H1 (cell line): ENCODE measurements at regions not wholly inside any gene's neighbourhood (a gene's known extent, or its start where the extent isn't known, plus 50 kb on each side); places are given as distances from the start of the nearest gene placed in this dataset.

Source experiments
- CTCF ChIA-PET: fragments of 300-600 bp; sonication (Branson Sonifier 250); formaldehyde crosslinking; loops from one replicate; lab custom pipeline; 2021; ENCODE audit not compliant: partially characterized antibody; lab: Charles Lee
- POLR2A ChIA-PET: fragments of 300-600 bp; sonication (Branson Sonifier 250); formaldehyde crosslinking; loops from one replicate; lab custom pipeline; 2021; ENCODE audit warnings: inconsistent platforms; ENCODE audit not compliant: partially characterized antibody; lab: Charles Lee
- DNase-seq, 2 experiments: peaks; one replicate each; pipeline versions ENCODE4 v3.0.0 to v3.0.0-alpha.2; 2010 to 2022; ENCODE audit warnings: low spot score in 2 of 2, low read depth in 1 of 2, mixed read lengths in 1 of 2
- FAIRE-seq: peaks from 2 replicates; lab custom pipeline; 2011; peaks lifted over from hg19 to GRCh38; lab: Jason Lieb, UNC
- H2AFZ ChIP-seq: 2 replicates; pipeline ENCODE4 v1.8.1; 2012; ENCODE audit warnings: low read length, inconsistent platforms
- H2AK5ac ChIP-seq: 2 replicates; pipeline ENCODE4 v1.6.1; 2013; ENCODE audit warnings: low read depth, low read length
- H2BK120ac ChIP-seq: replicated peaks from 2 replicates; pipeline ENCODE3; 2013; ENCODE audit warnings: low read depth, low read length, inconsistent platforms
- H2BK12ac ChIP-seq: 2 replicates; pipeline ENCODE4 v1.6.1; 2013; ENCODE audit warnings: low read depth, low read length
- H2BK15ac ChIP-seq: 2 replicates; pipeline ENCODE4 v1.6.1; 2013; ENCODE audit warnings: low read length
- H2BK20ac ChIP-seq: 2 replicates; pipeline ENCODE4 v1.6.1; 2013; ENCODE audit warnings: low read length
- H2BK5ac ChIP-seq: 2 replicates; pipeline ENCODE4 v1.6.1; 2013; ENCODE audit warnings: low read depth, low read length
- H3K14ac ChIP-seq: 2 replicates; pipeline ENCODE4 v1.6.1; 2013; ENCODE audit warnings: inconsistent platforms; ENCODE audit not compliant: insufficient read length
- H3K18ac ChIP-seq: 2 replicates; pipeline ENCODE4 v1.6.1; 2013; ENCODE audit warnings: low read length; ENCODE audit errors: extremely low read depth
- H3K23ac ChIP-seq: 2 replicates; pipeline ENCODE4 v1.6.1; 2013; ENCODE audit warnings: inconsistent platforms; ENCODE audit not compliant: insufficient read length
- H3K23me2 ChIP-seq: 2 replicates; pipeline ENCODE4 v1.6.1; 2013; ENCODE audit warnings: low read depth, low read length
- H3K27ac ChIP-seq: 2 replicates; pipeline ENCODE4 v1.6.1; 2011; ENCODE audit warnings: low read depth, low read length, inconsistent platforms
- H3K27me3 ChIP-seq, 4 experiments: replicated peaks in 1 of 4; 1 replicate in 1 of 4; 2 replicates in 3 of 4; pipeline versions ENCODE4 v1.6.1 to v1.8.1; 2011 to 2013; ENCODE audit warnings: low read length in 3 of 4, mild to moderate bottlenecking in 3 of 4, inconsistent platforms in 2 of 4, mixed read lengths in 2 of 4, moderate library complexity in 1 of 4; ENCODE audit not compliant: control insufficient read depth in 3 of 4, insufficient read depth in 3 of 4; ENCODE audit errors: extremely low read depth in 1 of 4
- H3K36me3 ChIP-seq, 4 experiments: 2 replicates each; pipeline versions ENCODE4 v1.6.1 to v1.8.1; 2011 to 2013; ENCODE audit warnings: mild to moderate bottlenecking in 4 of 4, low read length in 3 of 4, moderate library complexity in 2 of 4, control low read depth in 1 of 4, inconsistent platforms in 1 of 4; ENCODE audit not compliant: insufficient read depth in 4 of 4, control insufficient read depth in 2 of 4
- H3K4ac ChIP-seq: replicated peaks from 2 replicates; pipeline ENCODE3; 2013; ENCODE audit warnings: low read length, low read depth, mixed read lengths, inconsistent platforms; ENCODE audit not compliant: insufficient read length
- H3K4me1 ChIP-seq, 4 experiments: replicated peaks in 1 of 4; 1 replicate in 1 of 4; 2 replicates in 3 of 4; pipeline versions ENCODE4 v1.6.1 to v1.8.1; 2011 to 2013; ENCODE audit warnings: low read length in 3 of 4, inconsistent platforms in 2 of 4, mixed read lengths in 1 of 4; ENCODE audit not compliant: insufficient read depth in 4 of 4, control insufficient read depth in 3 of 4
- H3K4me2 ChIP-seq, 2 experiments: 2 replicates each; pipeline versions ENCODE4 v1.6.1 to v1.8.1; 2011 to 2013; ENCODE audit warnings: low read depth in 2 of 2, low read length in 2 of 2, control low read depth in 1 of 2, inconsistent platforms in 1 of 2, mild to moderate bottlenecking in 1 of 2; ENCODE audit not compliant: insufficient read depth in 1 of 2
- H3K4me3 ChIP-seq, 4 experiments: fragments of 200-600, 300-600 bp in 1 of 4; sonication (generic), shearing (Covaris generic), sonication (Bioruptor Twin) in 1 of 4; 2 replicates each; pipeline versions ENCODE4 v1.5.1 to v1.8.1; 2011 to 2016; ENCODE audit warnings: low read length in 4 of 4, low read depth in 3 of 4, control low read depth in 2 of 4, inconsistent platforms in 2 of 4, mild to moderate bottlenecking in 2 of 4, mixed read lengths in 1 of 4, moderate library complexity in 1 of 4; ENCODE audit not compliant: insufficient read depth in 2 of 4; ENCODE audit errors: extremely low read depth in 1 of 4
- H3K56ac ChIP-seq: replicated peaks from 2 replicates; pipeline ENCODE3; 2013; ENCODE audit warnings: low read depth, mild to moderate bottlenecking, mixed read lengths, low read length, inconsistent platforms; ENCODE audit not compliant: insufficient read length
- H3K79me1 ChIP-seq: 2 replicates; pipeline ENCODE4 v1.6.1; 2013; ENCODE audit warnings: low read depth, low read length, control low read depth
- H3K79me2 ChIP-seq, 2 experiments: 2 replicates each; pipeline versions ENCODE4 v1.6.1 to v1.8.1; 2012 to 2013; ENCODE audit warnings: low read length in 2 of 2, mild to moderate bottlenecking in 2 of 2, inconsistent platforms in 1 of 2; ENCODE audit not compliant: insufficient read depth in 2 of 2, control insufficient read depth in 1 of 2
- H3K9ac ChIP-seq, 4 experiments: replicated peaks in 1 of 4; 1 replicate in 1 of 4; 2 replicates in 3 of 4; pipeline versions ENCODE4 v1.6.1 to v1.8.1; 2011 to 2013; ENCODE audit warnings: low read depth in 3 of 4, low read length in 3 of 4, control low read depth in 2 of 4, mild to moderate bottlenecking in 2 of 4, moderate library complexity in 2 of 4, inconsistent platforms in 1 of 4; ENCODE audit errors: extremely low read depth in 1 of 4
- H3K9me3 ChIP-seq, 2 experiments: 2 replicates each; pipeline versions ENCODE4 v1.6.1 to v1.8.1; 2012 to 2013; ENCODE audit warnings: mild to moderate bottlenecking in 2 of 2, moderate library complexity in 2 of 2, control low read depth in 1 of 2, inconsistent platforms in 1 of 2, low read depth in 1 of 2, low read length in 1 of 2, mixed read lengths in 1 of 2; ENCODE audit not compliant: insufficient read depth in 2 of 2
- H4K20me1 ChIP-seq, 2 experiments: replicated peaks in 1 of 2; 2 replicates each; pipeline versions ENCODE3 to v1.8.1; 2011 to 2013; ENCODE audit warnings: inconsistent platforms in 2 of 2, low read length in 2 of 2, mild to moderate bottlenecking in 1 of 2; ENCODE audit not compliant: insufficient read depth in 2 of 2, control insufficient read depth in 1 of 2
- H4K5ac ChIP-seq: 2 replicates; pipeline ENCODE4 v1.6.1; 2013; ENCODE audit warnings: low read length, low read depth, mixed read lengths, inconsistent platforms; ENCODE audit not compliant: insufficient read length
- H4K8ac ChIP-seq: 2 replicates; pipeline ENCODE4 v1.8.0; 2013; ENCODE audit warnings: mild to moderate bottlenecking, moderate library complexity, low read length, inconsistent platforms; ENCODE audit not compliant: insufficient read depth; ENCODE audit errors: extremely low read depth
- H4K91ac ChIP-seq: replicated peaks from 2 replicates; pipeline ENCODE3; 2013; ENCODE audit warnings: low read length, mixed read lengths, inconsistent platforms; ENCODE audit not compliant: insufficient read length
- CEBPB ChIP-seq: IDR thresholded peaks from 2 replicates; pipeline ENCODE4 v1.6.1; 2012; ENCODE audit warnings: low read depth, low read length
- CTBP2 ChIP-seq: IDR thresholded peaks from 2 replicates; pipeline ENCODE4 v1.7.0; 2011; ENCODE audit warnings: borderline replicate concordance, mild to moderate bottlenecking, moderate library complexity, mixed read lengths, low read length; ENCODE audit not compliant: insufficient read depth, insufficient read length
- JUND ChIP-seq: IDR thresholded peaks from 2 replicates; pipeline ENCODE4 v1.6.1; 2011; ENCODE audit warnings: mild to moderate bottlenecking, improper control_type of control experiment, low read length
- KDM4A ChIP-seq: IDR thresholded peaks from one replicate; pipeline ENCODE4 v1.7.1; 2012; ENCODE audit warnings: low read depth, mild to moderate bottlenecking, moderate library complexity, low read length, inconsistent platforms; ENCODE audit not compliant: severe bottlenecking
- POLR2A ChIP-seq, 2 experiments: IDR thresholded peaks; 1 replicate in 1 of 2; 2 replicates in 1 of 2; pipeline ENCODE4 v1.6.1; 2011; ENCODE audit warnings: low read depth in 2 of 2, low read length in 2 of 2, mild to moderate bottlenecking in 2 of 2; ENCODE audit errors: control extremely low read depth in 1 of 2
- RXRA ChIP-seq: IDR thresholded peaks from 2 replicates; pipeline ENCODE4 v1.6.1; 2011; ENCODE audit warnings: low read depth, mild to moderate bottlenecking, low read length, moderate library complexity; ENCODE audit not compliant: insufficient read depth
- SAP30 ChIP-seq: fragments of 300-600 bp; sonication (generic); IDR thresholded peaks from 2 replicates; pipeline ENCODE4 v1.7.1; 2012; ENCODE audit warnings: low read length, moderate library complexity, mild to moderate bottlenecking, inconsistent platforms; ENCODE audit not compliant: insufficient read depth, insufficient replicate concordance
- SP1 ChIP-seq: IDR thresholded peaks from 2 replicates; pipeline ENCODE4 v1.6.1; 2011; ENCODE audit warnings: low read depth, low read length
- WGBS, 2 experiments: shearing (Covaris generic) in 1 of 2; methylation state at CpG; one replicate each; pipeline versions ENCODE4 v1.1.6 to v1.1.7; 2013 to 2015; ENCODE audit warnings: low lambda C conversion rate in 2 of 2, mixed read lengths in 2 of 2, inconsistent platforms in 1 of 2, low coverage in 1 of 2, missing lambda C conversion rate in 1 of 2; ENCODE audit not compliant: insufficient replicate concordance in 2 of 2, insufficient coverage in 1 of 2, insufficient read length in 1 of 2; ENCODE audit errors: extremely low coverage in 1 of 2, missing lambda C conversion rate in 1 of 2; 5-methylcytosine and 5-hydroxymethylcytosine counted together

GRCh38 chr7:36088553-36088952 is 64.5 kb upstream of the EEPD1 start:
- no peak for FAIRE-seq
- no peak for TF ChIP-seq SP1
- no peak for TF ChIP-seq CTBP2
- no peak for TF ChIP-seq SAP30
- TF ChIP-seq RXRA, result no peak
- TF ChIP-seq JUND, result no peak
- no peak for TF ChIP-seq POLR2A (IDR thresholded peaks at IDR 0.05; ENCODE audit: control extremely low read depth in 1 of 2, low read depth in 2 of 2, low read length in 2 of 2)
- no peak for TF ChIP-seq CEBPB
- no peak for TF ChIP-seq KDM4A

More at GRCh38 chr7:36088553-36088952, 64.5 kb upstream of the EEPD1 start:
- Histone ChIP-seq H2AFZ (no peak overlapping the region), H3K4me3 (no peak overlapping the region), H3K4me1 (peaks cover 0 to 5% (median 0%) of the 10 kb centered on the region in 4 experiments; a peak in 2 of 7 replicates), H2AK5ac (no peak overlapping the region), H2BK15ac (no peak overlapping the region), H3K9me3 (peaks cover 4% of the 10 kb centered on the region in 2 experiments; a peak in 3 of 4 replicates), H3K36me3 (no peaks in the 10 kb centered on the region), H2BK12ac (no peak overlapping the region), H3K56ac (no peak overlapping the region), H3K14ac (no peak overlapping the region), H3K18ac (no peak overlapping the region), H3K4ac (no peak overlapping the region), H3K27me3 (no peaks in the 10 kb centered on the region; a peak in 1 of 7 replicates), H2BK20ac (no peak overlapping the region), H3K4me2 (no peak overlapping the region), H2BK5ac (no peak overlapping the region), H3K23me2 (no peaks in the 10 kb centered on the region), H4K91ac (no peak overlapping the region), H2BK120ac (no peak overlapping the region), H3K23ac (no peak overlapping the region), H3K9ac (no peak overlapping the region), H3K27ac (no peak overlapping the region), H3K79me1 (no peaks in the 10 kb centered on the region), H4K5ac (no peak overlapping the region), H3K79me2 (no peaks in the 10 kb centered on the region), H4K20me1 (no peaks in the 10 kb centered on the region), H4K8ac (no peak overlapping the region)
- CTCF ChIA-PET, result interaction anchor here (0.8 kb wide), 1 partner anchor 40 kb away, joined by 4 read pairs; no protein-coding TSS in a partner anchor
- POLR2A ChIA-PET, result no interaction called here
- WGBS, 2 experiments, result 95% methylated on average over 2 of the region's 2 CpGs; no CpG with 5 or more reads in 1 of the 2 experiments
- no peak for DNase-seq
